Kasumi-1 (cell line): ENCODE measurements at regions not wholly inside any gene's neighbourhood (a gene's known extent, or its start where the extent isn't known, plus 50 kb on each side); places are given as distances from the start of the nearest gene placed in this dataset.

Experiments used
- DNase-seq, 2 experiments: peaks; one replicate each; lab custom pipeline; 2025; lab: John Stamatoyannopoulos, UW

DNA sequence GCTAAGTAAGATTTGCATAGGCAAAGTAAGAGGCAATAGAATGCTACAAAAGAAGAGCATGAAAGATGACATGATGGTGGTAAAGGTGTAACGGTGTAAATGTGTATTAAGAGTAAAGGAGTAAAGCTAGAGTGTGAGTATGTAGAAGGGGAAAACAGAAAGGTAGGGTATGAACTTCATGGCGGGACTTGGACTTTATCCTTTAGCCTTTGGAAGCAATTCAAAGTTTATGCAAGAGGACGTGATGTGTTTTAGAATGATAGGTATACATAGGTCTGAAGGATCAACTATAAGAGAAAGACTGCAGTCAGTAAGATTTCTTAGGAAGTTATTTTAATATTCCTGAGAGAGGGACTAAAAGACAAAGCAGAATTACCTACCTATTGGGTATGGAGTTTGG is 358.0 kb upstream of the FAT3 start:
- no peak for DNase-seq

DNA sequence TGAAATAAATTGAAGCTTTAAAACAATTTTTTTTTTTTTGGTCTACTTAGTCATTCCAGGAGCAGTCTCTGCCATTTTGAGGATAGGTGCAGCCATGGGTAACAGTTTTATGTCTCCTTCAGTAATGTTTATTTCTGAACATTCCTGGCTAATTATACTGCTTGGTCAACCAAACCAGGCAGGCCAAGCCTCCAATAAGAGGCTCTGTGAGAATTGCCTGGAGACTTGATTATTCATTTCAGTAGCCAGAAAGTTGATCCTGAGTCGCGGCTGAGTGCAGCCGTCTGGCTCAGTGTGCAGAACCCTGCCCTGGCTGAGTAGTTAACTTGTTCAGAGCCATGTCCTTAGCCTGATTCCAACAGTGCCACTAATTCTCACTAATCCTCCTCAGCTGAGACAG is 364.0 kb upstream of the FAT3 start:
- no peak for DNase-seq

DNA sequence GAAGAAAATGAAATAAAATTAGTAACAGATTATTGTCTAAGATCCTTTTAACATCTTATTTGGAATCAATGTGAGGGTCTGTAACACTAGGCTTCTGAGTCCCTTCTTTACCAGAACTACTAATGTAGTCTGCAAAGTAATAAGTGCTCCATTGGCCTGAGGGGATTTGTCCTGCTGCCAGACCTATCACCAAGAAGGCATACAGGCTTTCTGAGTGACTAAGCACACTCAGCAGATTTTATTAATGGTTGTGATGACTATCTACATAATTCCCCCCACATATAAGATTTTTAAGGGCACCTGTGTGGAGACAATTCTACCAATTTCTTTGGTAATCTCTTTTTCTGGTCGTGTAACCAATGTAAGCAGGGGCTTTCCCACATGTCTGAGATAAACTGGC is 365.0 kb upstream of the FAT3 start:
- DNase-seq, result no peak

DNA sequence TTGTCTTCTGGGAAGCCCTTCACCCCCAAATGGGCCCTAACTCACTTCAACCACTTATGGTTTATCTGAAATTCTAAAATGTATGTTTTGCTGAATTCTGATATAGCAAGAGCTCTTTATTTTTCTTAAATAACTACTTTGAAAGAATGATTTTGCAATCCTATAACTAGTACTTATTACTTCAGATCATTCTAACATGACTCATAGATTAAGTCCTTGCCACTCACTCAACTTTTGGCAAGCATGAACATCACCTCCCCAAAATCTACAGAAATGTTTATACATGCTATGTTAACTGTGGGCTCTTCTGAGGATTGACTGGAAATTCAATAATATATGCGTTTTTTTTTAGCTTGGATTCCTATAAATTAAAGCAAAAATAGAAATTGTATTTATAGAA is 367.4 kb upstream of the FAT3 start:
- DNase-seq, result no peak

DNA sequence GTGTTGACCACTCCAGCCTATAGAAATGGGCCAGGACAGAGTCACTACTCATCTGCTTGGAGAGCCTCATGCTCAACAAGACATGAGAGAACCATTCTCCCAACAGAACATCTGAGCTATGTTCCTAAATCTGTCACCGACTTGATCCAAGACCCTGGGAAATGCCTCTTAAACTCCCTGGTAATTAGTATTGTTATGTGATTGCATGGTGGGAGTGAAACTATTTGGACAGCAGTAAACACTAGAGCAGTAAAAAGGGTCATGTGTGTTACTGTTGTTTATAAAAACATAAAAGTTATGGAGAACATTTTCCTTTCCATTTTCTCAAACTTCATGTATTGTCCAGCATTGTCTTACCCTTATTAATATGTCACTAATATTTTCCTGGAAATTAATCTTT is 369.8 kb upstream of the FAT3 start:
- no peak for DNase-seq

DNA sequence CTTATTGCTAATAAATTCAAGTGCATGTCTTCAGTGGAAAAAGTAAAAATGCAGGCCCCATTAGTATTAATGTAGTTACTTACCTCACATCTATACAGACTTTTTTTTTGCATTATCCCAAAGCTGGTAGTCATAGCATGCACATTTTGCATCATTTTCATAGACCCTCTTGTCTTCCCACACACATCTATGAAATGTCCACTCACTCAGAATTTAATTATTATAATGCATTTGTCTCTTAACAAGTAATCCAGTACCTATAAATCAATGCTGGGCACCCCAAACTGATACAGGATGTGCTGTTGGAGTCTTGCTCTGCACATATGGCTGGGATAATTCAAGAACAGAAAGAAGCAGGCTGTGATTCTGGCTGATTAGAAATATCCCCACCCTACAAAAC is 370.4 kb upstream of the FAT3 start:
- DNase-seq, result no peak

DNA sequence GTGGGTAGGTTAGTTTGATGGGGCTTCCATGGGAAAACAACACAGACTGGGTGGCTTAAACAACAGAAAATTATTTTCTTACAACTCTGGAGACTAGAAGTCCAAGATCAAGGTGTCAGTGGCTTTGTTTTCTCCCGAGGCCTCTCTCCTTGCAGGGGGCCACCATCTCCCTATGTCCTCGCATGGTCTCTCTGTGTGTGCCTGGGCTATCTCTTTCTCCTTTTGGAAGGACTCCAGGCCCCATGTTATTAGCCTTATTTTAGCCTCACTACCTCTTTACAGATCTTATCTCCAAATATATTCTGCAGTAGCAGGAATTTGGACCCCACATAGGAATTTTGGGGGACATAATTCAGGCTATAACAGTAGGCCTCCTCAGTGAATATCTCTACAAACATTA is 372.7 kb upstream of the FAT3 start:
- no peak for DNase-seq

DNA sequence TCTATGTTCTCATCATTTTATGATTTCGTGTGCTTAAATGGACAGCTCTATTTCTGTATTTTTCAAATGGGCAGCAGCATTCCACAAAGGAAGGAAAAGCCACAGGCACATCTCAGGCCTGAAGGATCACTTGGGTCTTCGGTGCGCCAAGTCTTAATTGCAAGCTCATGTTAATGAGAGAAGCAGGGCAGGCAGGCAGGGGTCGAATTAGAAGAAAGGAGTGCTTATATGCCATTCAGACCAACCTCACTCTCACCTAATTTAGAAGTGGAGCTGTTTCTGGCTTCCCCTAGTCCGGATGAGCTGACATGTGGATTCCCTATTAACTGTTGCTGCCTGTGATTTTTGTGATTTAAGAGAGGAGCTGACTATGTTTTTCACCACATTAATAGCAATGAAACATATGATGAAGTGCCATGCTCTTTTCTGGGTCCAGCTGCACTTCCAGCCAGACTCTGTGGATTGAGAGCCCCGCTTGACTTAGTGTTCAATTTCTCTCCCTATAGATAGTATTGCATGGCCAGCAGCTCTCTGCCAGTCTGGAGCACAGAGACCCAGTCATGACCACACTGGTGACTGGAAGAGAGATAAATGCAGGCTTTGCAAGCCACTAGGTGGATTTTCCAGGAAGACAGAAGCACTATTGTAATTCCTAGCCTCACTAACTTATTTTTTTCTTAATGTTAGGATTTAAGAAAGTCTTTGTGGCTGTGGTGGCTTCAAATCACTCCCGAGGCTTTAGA is 373.9 kb upstream of the FAT3 start:
- no peak for DNase-seq

DNA sequence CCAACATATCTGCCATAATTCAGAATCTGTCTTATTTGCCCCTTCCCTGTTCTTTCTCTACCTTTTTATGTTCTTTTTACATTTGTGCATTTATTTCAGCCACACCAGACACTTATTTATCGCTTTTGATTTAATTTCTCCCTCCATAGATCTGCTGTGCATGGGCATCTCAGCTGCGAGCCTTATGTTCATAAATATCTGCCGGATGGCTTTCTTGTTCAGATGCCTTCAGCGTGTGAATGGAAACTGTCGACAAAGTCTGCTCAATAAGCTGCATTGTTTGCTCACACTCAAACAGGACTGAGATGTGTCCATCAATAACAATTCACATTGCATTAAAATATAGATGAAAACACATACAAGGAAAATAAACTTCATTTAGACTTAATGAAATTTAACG is 374.6 kb upstream of the FAT3 start:
- no peak for DNase-seq

DNA sequence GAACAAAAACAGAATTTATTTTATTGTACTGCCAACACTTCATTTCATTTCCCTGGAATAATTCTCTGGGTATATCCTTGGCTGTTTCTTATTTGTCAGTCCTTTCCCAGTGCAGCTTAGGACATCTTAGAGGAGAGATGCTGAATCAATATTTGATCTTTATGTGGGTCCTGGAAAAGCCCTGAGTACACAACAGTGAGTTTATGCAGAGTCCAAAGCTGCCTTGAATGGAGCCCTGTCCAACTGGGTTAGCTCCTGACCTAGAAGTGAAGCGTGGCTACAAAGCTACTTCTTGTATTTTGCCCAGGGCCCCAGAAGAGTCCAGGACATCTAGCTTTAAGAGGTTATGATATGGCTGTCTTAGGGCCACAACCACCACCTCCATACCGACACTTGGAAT is 378.0 kb upstream of the FAT3 start:
- no peak for DNase-seq

DNA sequence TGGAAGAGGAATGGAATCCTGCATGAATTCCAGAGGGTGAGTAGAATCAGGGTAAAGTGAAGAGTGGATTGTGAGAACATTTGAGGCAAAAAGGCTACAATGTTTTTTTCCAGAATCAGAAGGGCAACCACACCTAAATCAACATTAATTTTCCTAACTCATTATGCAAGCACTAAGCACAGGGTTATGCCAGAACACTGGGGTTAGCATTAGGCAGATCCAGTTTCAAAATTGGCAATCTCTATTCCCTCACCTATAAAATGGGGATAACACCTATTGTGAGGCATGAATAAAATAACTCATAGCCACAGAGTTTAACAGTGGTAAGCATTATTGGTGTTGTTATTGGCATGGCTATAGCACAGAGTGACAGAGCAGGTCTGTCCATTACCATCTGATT is 378.6 kb upstream of the FAT3 start:
- no peak for DNase-seq

DNA sequence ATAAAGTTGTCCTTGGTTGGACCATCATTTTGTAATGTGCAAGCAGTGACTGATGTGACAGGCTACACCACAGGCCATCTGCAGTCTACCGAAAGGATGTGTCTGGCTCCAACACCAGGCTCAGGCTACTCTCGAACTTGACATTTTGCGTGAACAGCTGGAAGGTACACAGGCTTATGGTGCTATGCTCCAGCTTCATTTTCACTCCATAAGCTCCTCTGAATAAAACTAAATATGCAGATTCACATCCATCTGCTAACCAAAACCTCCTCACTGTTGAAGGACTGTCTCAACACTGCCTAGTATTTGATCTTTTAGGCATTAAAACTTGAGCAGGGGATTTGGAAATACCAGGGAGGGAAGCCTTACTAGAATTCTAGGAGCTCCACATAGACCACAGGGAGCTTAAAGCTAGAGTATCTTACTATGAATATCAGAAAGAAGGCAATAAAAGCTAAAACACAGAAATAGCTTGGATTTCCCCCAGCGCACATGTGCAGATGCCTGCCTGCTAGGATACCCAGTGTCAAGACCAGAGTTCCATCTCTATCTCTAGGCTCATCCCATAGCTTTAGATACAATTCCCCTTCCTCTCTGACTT is 383.9 kb upstream of the FAT3 start:
- DNase-seq, result no peak

DNA sequence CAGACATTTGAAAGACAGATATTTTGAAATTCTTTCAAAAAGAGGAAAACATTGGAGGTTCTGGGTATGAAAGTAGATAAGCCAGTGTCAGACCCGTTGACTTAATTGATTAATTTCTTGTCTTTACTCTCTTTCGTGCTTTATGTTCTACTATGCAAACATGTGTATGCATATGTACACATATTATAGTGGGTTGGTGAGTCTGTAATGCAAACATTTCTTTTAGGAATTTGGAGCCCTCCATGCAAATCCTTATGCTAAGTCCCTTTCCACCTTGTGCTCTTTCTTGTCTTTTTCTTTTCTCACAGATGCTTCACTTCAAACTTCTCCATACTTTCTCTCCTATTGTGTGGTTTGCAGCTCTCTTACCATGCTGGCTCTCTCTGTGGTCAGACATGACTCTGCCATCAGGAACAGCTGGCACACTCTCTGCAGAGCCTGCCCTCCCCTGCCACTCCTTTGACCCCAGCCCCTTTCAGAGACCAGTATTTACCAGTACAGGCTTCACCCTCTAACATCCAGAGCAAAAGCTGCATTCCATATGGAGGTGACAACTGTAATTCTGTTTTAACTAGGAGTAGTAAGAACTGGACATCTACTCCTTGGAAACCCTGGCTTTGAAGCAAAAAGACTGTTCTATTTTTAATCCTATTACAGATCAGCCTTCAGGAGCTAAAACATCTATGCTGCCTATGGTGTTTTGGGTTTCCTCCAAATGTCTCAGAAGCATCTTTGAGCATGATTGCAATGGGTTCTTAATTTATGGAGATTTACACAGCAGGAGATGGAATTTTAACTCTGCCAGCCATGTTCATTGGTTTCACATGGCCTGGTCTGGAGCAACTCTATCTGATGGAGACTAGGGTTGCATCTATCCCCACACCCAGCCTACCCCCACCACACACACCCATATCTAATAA is 386.9 kb upstream of the FAT3 start:
- no peak for DNase-seq

DNA sequence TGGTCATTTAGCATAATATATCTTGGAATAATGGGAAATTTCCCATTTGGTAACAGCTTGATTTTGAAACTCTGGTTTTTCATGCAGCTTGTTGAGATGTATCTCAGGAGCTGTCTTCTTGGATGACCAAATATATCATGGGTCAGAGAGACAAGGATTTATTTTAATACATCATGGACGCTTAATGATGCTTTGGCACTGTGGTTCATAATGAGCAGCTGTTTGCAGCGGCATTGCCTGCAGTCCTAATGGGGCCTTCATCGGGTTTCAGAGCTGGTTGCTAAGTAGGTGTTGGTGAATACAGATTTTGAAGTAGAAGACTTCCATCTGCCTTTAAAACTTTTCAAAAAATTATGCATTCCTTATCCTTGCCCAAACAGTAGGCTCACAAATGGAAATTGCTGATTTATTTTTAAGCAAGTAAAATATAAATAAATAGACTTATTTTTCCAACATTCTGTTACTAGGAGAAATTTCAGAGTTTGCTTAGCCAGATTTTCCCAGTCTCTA is 389.5 kb upstream of the FAT3 start:
- no peak for DNase-seq

DNA sequence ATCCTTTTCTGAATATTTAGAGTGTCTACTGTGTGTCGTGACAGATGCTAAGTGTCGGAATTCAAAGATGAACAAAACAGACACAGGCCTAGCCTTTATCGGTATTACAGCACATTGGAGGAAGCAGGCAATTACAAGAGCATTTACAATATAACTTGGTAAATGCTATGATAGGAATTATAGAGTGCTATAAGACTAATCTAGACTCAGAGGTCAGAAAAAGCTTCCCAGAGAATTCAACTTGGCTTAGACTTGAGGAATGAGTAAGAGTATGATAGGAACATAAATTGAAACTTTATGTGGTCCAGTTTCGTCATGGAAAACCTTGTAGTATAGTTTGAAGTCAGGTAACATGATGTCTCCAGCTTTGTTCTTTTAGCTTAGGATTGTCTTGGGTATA is 395.7 kb upstream of the FAT3 start:
- DNase-seq, result no peak

DNA sequence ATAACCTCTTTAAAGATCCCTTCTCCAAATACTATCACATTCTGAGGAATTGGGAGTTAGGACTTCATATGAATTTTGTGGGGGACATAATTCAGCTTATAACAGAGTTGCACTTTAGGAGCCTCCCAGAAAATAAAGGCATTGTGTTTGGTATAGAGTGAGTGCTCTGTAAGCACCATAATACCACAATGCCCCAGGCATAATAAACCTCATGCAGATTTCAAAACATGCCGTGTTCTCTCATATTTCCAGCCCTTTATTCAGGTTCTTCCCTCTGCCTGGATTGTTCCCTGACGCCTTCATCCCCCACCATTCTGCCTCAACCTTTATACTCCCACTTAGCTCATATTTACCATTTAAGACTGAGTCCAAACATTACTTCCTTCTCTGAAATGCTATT is 398.8 kb upstream of the FAT3 start:
- no peak for DNase-seq

DNA sequence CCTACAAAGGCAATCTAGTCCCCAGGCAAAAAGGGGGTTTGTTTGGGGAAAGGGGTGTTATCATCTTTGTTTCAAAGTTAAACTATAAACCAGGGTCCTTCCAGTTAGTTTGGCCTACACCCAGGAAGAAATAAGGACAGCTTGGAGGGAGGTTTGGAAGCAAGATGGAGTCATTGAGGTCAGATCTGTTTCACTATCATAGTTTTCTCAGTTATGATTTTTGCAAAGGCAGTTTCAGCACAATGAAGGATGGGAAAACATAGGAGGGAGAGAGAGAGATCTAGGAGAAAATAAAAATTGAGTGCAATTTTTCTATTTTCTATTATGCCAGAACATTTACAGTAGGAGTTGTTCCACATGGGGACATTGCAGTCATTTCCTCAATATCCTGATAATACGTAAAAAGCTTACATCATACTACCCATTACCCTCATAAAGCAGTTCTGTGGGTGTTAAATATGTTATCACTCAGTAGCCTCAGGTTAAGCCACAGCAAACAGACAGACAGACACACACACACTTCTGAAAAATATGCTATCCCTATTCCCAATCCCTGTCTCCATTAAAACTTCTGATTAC is 401.3 kb upstream of the FAT3 start:
- DNase-seq, result no peak

DNA sequence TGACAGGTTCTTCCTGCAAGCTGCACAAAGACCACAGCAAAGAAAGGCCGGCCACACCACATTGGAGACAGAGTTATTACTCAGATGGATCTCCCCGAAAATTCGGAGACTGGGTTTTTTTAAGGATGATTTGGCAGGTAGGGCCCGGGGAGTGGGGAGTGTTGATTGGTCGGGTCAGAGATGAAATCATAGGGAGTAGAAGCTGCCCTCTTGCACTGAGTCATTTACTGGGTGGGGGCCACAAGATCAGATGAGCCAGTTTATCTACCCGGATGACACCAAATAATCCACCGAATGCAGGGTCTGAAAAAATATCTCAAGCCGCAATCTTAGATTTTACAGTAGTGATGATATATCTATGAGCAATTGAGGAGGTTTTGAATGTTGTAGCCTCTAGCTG is 401.8 kb upstream of the FAT3 start:
- DNase-seq, result no peak

DNA sequence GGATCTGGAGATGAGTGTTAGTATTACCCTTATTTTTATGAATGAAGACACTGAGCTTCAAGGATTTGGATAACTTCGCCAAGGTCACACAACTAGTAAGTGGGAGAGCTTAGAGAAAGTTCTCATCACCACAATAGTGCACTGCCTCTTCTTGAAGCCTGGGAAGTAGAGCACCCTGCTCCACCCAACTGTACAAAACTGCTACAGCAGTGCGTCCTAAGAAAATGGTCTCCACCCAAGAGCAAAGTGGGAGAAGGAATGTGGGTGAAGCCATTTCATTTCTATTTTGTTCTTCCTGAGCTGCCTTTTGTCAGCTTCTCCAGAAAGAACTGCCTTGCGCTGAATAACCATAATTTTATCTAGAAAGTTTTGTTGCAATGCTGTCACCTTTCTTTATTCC is 403.9 kb upstream of the FAT3 start:
- DNase-seq, result no peak

DNA sequence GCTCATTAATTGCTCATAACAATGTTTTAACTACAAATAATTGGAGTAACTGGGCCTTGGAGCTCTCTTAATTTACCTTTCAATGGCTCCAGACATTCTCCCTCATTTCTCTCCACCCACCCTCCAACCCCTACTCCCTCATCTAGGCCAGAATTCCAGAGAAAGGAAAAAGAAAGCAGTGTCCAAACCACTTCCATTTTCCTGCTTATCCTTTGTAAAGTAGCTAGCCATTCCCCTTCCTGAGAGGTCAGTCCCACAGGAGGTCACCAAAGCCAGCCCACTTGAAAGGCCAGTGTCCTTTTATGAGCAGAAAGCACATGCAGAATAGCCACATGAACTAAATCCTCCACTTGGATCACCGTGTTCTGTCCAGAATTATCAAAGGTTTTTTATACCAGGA is 404.8 kb upstream of the FAT3 start:
- DNase-seq, result no peak

DNA sequence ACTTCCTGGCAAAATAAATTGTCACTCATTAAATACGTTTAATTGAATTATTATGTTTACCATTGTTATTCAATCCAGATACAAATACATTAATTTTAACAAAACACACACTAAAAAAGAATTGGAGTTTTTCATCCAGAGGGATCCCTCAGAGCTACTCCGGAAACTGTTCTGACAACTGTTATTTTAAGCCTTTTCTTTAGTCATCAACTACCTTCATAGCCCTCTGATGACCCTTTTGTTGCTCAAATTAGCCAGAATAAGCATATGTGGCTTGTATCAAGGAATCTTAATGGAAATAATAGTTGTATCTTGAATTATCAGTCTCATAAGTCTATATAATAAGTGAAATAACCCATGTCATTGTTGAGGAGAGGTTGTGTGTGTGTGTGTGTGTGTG is 405.4 kb upstream of the FAT3 start:
- no peak for DNase-seq

DNA sequence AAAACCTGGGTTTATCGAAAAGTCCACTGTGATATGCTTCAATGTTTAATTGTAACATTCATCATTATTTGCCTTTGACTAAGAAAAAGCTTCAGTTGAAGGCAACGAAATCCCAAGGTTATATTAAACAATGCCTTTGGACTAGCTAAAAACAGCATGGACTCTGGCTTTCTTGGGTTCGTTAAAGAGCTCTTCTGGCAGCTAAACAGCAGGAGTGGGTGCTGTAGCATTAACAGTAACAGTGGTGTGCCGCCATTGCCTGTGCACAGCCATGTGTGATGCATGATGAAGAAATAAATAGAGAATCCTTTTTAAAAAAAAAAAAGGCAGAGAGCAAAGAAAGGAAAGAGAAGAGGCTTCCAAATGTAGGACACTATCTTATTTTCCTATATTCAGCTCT is 406.6 kb upstream of the FAT3 start:
- DNase-seq, result no peak

DNA sequence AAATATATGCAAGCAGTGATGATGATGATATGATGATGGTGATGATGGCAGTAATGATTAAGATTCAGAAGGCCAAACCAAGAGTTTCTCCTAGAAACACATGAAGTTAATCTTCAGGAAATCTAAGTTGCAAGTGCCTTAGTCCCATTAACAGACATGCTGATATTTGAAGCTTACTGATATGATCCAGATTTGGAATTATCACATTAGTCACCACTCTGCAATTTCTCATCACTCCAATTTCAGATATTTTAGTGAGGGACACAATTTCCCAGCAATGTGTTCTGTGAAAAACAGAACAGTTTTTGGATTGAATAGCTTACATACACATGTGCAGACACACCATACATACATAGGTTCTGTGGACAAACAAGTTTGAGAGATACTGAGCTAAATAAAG is 411.4 kb upstream of the FAT3 start:
- no peak for DNase-seq
